RWPE2 (cell line): ENCODE measurements at regions not wholly inside any gene's neighbourhood (a gene's known extent, or its start where the extent isn't known, plus 50 kb on each side); places are given as distances from the start of the nearest gene placed in this dataset.

ENCODE experiments used
- ATAC-seq: fragments of 200-7000 bp; cut with Tn5 transposase; 3 replicates; pipeline ENCODE4 v1.9.1; 2021; ENCODE audit warnings: low read depth
- DNase-seq: peaks from one replicate; pipeline ENCODE4 v3.0.0-alpha.2; 2020; ENCODE audit warnings: low spot score
- H3K27ac ChIP-seq: fragments of 450-650 bp; 2 replicates; pipeline ENCODE4 v1.5.1; 2017; ENCODE audit warnings: mild to moderate bottlenecking; ENCODE audit not compliant: poor library complexity, severe bottlenecking
- H3K27me3 ChIP-seq: fragments of 250-450 bp; sonication (Bioruptor Pico); 2 replicates; pipeline ENCODE4 v1.5.1; 2021; ENCODE audit warnings: mild to moderate bottlenecking, moderate library complexity; ENCODE audit not compliant: insufficient read depth, poor library complexity, severe bottlenecking
- H3K36me3 ChIP-seq: fragments of 250-450 bp; sonication (Bioruptor Pico); 2 replicates; pipeline ENCODE4 v1.5.1; 2020; ENCODE audit warnings: low read depth, mild to moderate bottlenecking, moderate library complexity
- H3K4me1 ChIP-seq: fragments of 250-450 bp; sonication (Bioruptor Pico); 2 replicates; pipeline ENCODE4 v1.5.1; 2021; ENCODE audit warnings: mild to moderate bottlenecking, moderate library complexity; ENCODE audit not compliant: insufficient read depth, poor library complexity, severe bottlenecking
- H3K4me3 ChIP-seq: fragments of 250-450 bp; sonication (Bioruptor Pico); 2 replicates; pipeline ENCODE4 v1.5.1; 2021; ENCODE audit warnings: mild to moderate bottlenecking, moderate library complexity; ENCODE audit not compliant: severe bottlenecking
- H3K9me3 ChIP-seq: fragments of 250-450 bp; sonication (Bioruptor Pico); 2 replicates; pipeline ENCODE4 v1.5.1; 2021; ENCODE audit warnings: mild to moderate bottlenecking, moderate library complexity; ENCODE audit not compliant: severe bottlenecking
- TF ChIP-seq, protein P1 (sequence below): fragments of 450-650 bp; IDR thresholded peaks from one replicate; pipeline ENCODE4 v1.5.1; 2017; ENCODE audit warnings: mild to moderate bottlenecking, moderate library complexity; ENCODE audit not compliant: poor library complexity, severe bottlenecking

DNA sequence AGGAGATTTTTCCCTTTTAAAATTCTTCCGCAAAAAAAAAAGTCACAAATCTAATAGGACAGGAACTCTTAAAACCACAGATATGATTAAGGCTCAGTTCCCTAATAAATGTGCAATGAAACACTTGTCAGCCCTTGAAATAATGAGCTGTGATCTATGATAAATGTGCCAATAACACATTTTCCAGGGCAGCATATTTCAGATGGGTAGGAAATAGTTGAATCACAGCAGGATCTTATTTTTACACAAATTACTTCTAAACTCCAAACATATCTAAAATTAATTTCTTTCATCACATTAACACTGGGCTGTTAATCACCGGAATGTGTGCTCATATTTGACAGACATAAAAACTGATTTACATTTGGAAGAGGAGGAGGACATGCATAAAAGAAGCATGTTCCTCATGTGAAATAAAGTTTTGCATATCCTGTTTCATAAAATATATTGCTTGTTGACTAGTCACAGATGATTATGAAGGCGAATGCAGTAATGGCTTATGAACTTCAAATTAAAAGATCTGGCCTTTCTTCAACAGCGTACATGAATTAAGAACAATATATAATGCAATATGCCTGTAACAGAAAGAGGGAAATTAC is 281.4 kb downstream of the PAX3 start:
- Histone ChIP-seq H3K4me1 (no peaks in the 10 kb centered on the region), H3K27ac (no peak overlapping the region), H3K9me3 (no peaks in the 10 kb centered on the region), H3K4me3 (no peak overlapping the region), H3K27me3 (peaks cover 20% of the 10 kb centered on the region), H3K36me3 (no peaks in the 10 kb centered on the region)
- DNase-seq (no peak), ATAC-seq (no peak)
- TF ChIP-seq, protein P1, sequence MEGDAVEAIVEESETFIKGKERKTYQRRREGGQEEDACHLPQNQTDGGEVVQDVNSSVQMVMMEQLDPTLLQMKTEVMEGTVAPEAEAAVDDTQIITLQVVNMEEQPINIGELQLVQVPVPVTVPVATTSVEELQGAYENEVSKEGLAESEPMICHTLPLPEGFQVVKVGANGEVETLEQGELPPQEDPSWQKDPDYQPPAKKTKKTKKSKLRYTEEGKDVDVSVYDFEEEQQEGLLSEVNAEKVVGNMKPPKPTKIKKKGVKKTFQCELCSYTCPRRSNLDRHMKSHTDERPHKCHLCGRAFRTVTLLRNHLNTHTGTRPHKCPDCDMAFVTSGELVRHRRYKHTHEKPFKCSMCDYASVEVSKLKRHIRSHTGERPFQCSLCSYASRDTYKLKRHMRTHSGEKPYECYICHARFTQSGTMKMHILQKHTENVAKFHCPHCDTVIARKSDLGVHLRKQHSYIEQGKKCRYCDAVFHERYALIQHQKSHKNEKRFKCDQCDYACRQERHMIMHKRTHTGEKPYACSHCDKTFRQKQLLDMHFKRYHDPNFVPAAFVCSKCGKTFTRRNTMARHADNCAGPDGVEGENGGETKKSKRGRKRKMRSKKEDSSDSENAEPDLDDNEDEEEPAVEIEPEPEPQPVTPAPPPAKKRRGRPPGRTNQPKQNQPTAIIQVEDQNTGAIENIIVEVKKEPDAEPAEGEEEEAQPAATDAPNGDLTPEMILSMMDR: no peak

DNA sequence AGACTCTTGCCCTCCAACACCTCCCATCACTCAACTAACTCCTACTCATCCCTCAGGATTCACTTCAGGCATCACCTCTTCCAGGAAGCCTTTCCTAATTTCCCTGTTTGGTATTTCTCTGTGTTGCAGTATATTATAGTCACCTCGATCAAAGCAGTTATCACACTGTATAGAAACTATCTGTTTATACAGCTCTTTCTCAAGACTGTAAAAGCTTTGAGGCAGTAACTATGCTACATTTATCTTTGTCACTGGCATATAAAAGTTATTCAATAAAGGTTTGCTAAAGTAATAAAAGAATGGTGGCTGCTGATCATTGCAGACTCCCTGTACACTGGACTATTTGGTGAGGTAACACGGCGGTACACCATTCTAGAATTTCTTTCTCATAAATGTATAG is 284.9 kb downstream of the PAX3 start:
- no peaks in the 10 kb centered on the region for H3K9me3 ChIP-seq
- H3K27ac ChIP-seq: no peak overlapping the region
- TF ChIP-seq, protein P1: no peak
- no peak for ATAC-seq
- H3K27me3 ChIP-seq: peaks cover 38% of the 10 kb centered on the region
- no peak overlapping the region for H3K4me3 ChIP-seq
- no peak for DNase-seq
- H3K4me1 ChIP-seq: no peaks in the 10 kb centered on the region
- H3K36me3 ChIP-seq: no peaks in the 10 kb centered on the region

DNA sequence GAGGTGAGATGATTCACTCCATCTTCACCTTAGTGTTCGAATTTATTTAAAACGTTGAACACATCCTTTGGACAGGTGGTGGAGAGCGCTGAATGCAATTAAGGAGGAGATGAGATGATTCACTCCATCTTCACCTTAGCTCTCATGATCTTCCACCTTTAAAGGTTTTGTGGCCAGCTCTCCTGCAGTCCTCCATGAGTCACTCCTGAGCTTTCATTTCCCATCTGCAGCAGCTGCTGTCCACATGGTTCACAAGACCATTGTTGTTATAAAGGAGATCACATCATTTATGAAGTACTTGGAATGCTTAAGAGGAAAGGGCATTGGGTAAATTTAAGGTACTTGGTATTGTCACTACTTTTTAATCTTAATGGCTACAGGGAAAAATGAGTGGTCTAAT is 298.5 kb downstream of the PAX3 start:
- ATAC-seq (peak; percentile 76), DNase-seq (no peak)
- no peak overlapping the region for H3K4me3 ChIP-seq
- H3K27me3 ChIP-seq: no peaks in the 10 kb centered on the region
- TF ChIP-seq, protein P1: no peak
- H3K36me3 ChIP-seq: no peaks in the 10 kb centered on the region
- H3K9me3 ChIP-seq: no peaks in the 10 kb centered on the region
- H3K27ac ChIP-seq: no peak overlapping the region
- H3K4me1 ChIP-seq: peaks cover 17% of the 10 kb centered on the region

DNA sequence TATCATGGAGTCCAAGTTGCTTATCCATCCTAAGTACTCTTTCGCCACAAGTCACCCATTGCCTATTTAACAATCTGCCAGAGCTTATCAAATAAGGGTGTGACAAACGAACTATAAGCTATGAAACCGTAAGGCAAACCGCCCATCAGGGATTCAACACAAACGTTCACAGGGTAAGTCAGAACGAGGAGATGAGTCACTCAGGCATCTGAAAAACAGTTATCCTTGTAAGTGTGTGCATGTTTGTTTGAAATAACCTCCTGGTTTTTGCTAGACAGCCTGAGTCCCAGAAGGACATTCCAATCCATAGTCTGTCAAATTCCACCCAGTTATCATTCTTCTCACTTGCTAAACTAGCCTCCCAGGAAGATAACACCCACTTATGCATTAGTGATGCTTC is 299.1 kb downstream of the PAX3 start:
- no peak overlapping the region for H3K27ac ChIP-seq
- H3K4me3 ChIP-seq: no peak overlapping the region
- H3K36me3 ChIP-seq: no peaks in the 10 kb centered on the region
- H3K27me3 ChIP-seq: no peaks in the 10 kb centered on the region
- H3K9me3 ChIP-seq: no peaks in the 10 kb centered on the region
- no peak for DNase-seq
- no peak for ATAC-seq
- TF ChIP-seq, protein P1: no peak
- H3K4me1 ChIP-seq: peaks cover 17% of the 10 kb centered on the region

DNA sequence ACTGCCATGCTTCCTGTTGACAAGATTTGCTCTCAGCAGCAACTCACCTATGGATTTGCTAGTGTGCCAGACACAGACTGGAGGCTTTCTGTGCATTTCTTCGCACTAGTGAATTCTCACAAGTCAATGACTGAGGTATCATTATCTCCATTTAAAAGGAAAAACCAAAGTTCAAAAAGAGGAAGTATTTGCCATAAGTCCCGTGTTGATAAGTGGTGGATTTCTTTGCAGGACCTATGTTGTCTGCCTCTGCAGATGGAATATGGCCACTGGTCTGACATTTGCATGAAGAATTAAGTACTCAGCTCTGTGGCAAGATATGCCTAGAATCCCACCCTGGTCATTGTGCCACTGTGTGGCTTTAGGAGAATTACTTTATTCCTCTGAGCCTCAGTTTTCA is 299.6 kb downstream of the PAX3 start:
- no peaks in the 10 kb centered on the region for H3K36me3 ChIP-seq
- H3K27me3 ChIP-seq: no peaks in the 10 kb centered on the region
- H3K4me3 ChIP-seq: no peak overlapping the region
- H3K9me3 ChIP-seq: no peaks in the 10 kb centered on the region
- DNase-seq (no peak), ATAC-seq (no peak)
- TF ChIP-seq, protein P1: no peak
- H3K27ac ChIP-seq: no peak overlapping the region
- peaks cover 17% of the 10 kb centered on the region for H3K4me1 ChIP-seq
